Smooth muscle cell (in vitro differentiated cells): ENCODE measurements at regions not wholly inside any gene's neighbourhood (a gene's known extent, or its start where the extent isn't known, plus 50 kb on each side); places are given as distances from the start of the nearest gene placed in this dataset.

Experiments used
- DNase-seq: peaks from one replicate; lab custom pipeline; 2025; ENCODE audit not compliant: unreplicated experiment; lab: John Stamatoyannopoulos, UW
- H2AFZ ChIP-seq: fragments of 200-600 bp; sonication (generic); 2 replicates; pipeline ENCODE4 v1.6.0; 2016; ENCODE audit warnings: antibody characterized with exemption, low read depth, mild to moderate bottlenecking
- H3F3A ChIP-seq: fragments of 200-600 bp; sonication (generic); 2 replicates; pipeline ENCODE4 v1.6.0; 2017; ENCODE audit warnings: antibody characterized with exemption, low read depth
- H3K27ac ChIP-seq: fragments of 200-600 bp; sonication (generic); 2 replicates; pipeline ENCODE4 v1.5.1; 2016; ENCODE audit warnings: low read depth, mild to moderate bottlenecking
- H3K27me3 ChIP-seq: fragments of 200-600 bp; sonication (generic); 2 replicates; pipeline ENCODE4 v1.6.1; 2016; ENCODE audit warnings: low read depth, mild to moderate bottlenecking
- H3K36me3 ChIP-seq: fragments of 200-600 bp; sonication (generic); 2 replicates; pipeline ENCODE4 v1.5.1; 2016; ENCODE audit warnings: low read depth
- H3K4me1 ChIP-seq: fragments of 200-600 bp; sonication (generic); 2 replicates; pipeline ENCODE4 v1.5.1; 2016; ENCODE audit warnings: low read depth
- H3K4me2 ChIP-seq: fragments of 200-600 bp; sonication (generic); 2 replicates; pipeline ENCODE4 v1.6.0; 2016; ENCODE audit warnings: mild to moderate bottlenecking
- H3K4me3 ChIP-seq: fragments of 200-600 bp; sonication (generic); 2 replicates; pipeline ENCODE4 v1.5.1; 2016; ENCODE audit warnings: mild to moderate bottlenecking
- H3K79me2 ChIP-seq: fragments of 200-600 bp; sonication (generic); 2 replicates; pipeline ENCODE4 v1.6.0; 2016; ENCODE audit warnings: low read depth, mild to moderate bottlenecking
- H3K9ac ChIP-seq: fragments of 200-600 bp; sonication (generic); 2 replicates; pipeline ENCODE4 v1.6.0; 2016; ENCODE audit warnings: low read depth
- H3K9me3 ChIP-seq: fragments of 200-600 bp; sonication (generic); replicated peaks from 2 replicates; pipeline ENCODE4 v1.5.1; 2016; ENCODE audit warnings: low read depth
- H4K20me1 ChIP-seq: fragments of 200-600 bp; sonication (generic); 2 replicates; pipeline ENCODE4 v1.6.0; 2016; ENCODE audit warnings: low read depth
- WGBS: methylation state at CpG from one replicate; pipeline ENCODE4 v1.1.7; 2016; ENCODE audit warnings: low lambda C conversion rate; 5-methylcytosine and 5-hydroxymethylcytosine counted together
- TF ChIP-seq, protein P1 (sequence below): fragments of 200-600 bp; sonication (generic); IDR thresholded peaks from 2 replicates; pipeline ENCODE4 v1.5.1; 2017; ENCODE audit warnings: borderline replicate concordance, mild to moderate bottlenecking, antibody characterized with exemption; ENCODE audit not compliant: insufficient read depth, poor library complexity, severe bottlenecking

DNA sequence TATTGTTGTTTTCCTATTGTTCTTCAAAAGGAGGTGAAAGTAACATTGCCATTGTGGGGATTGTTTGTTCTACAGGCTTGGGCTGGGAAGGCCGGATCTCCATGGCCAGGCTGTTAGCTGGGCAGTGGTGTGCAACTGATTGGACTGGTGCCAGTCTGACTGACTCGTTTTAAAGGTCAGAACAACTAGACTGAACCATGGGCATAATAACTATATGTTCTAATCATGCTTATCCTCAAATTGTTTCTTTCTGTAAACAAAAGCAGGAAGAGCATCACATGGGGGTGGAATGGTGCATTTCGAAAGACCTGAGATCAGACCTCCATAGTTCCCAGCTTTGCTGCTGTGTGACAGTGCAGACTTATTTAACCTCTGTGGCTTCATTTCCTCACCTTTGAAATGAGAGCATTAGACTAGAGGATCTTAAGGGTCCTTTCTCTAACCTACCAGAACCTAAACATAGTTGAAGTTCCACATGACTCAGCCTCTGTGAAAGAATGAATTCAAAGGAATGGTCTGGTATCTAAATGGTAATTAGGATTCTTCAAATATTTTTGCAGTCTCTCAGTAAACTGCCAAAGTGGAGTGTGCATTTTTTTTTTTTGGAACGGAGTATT, 66.7 kb upstream of the PGRMC2 start:
- no peak overlapping the region for H2AFZ ChIP-seq
- DNase-seq: no peak
- no peaks in the 10 kb centered on the region for H4K20me1 ChIP-seq
- H3F3A ChIP-seq: peaks cover 20% of the 10 kb centered on the region
- no peaks in the 10 kb centered on the region for H3K79me2 ChIP-seq
- H3K4me1 ChIP-seq: peaks cover 12% of the 10 kb centered on the region
- H3K9me3 ChIP-seq: no peaks in the 10 kb centered on the region
- no peaks in the 10 kb centered on the region for H3K36me3 ChIP-seq
- H3K4me3 ChIP-seq: no peak overlapping the region
- no peaks in the 10 kb centered on the region for H3K27me3 ChIP-seq
- peak overlapping the region; percentile 82 for H3K27ac ChIP-seq
- TF ChIP-seq, protein P1, sequence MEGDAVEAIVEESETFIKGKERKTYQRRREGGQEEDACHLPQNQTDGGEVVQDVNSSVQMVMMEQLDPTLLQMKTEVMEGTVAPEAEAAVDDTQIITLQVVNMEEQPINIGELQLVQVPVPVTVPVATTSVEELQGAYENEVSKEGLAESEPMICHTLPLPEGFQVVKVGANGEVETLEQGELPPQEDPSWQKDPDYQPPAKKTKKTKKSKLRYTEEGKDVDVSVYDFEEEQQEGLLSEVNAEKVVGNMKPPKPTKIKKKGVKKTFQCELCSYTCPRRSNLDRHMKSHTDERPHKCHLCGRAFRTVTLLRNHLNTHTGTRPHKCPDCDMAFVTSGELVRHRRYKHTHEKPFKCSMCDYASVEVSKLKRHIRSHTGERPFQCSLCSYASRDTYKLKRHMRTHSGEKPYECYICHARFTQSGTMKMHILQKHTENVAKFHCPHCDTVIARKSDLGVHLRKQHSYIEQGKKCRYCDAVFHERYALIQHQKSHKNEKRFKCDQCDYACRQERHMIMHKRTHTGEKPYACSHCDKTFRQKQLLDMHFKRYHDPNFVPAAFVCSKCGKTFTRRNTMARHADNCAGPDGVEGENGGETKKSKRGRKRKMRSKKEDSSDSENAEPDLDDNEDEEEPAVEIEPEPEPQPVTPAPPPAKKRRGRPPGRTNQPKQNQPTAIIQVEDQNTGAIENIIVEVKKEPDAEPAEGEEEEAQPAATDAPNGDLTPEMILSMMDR: no peak
- H3K4me2 ChIP-seq: peak overlapping the region; percentile 38
- 19% methylated on average over 4 of the region's 4 CpGs for WGBS
- H3K9ac ChIP-seq: no peak overlapping the region

DNA sequence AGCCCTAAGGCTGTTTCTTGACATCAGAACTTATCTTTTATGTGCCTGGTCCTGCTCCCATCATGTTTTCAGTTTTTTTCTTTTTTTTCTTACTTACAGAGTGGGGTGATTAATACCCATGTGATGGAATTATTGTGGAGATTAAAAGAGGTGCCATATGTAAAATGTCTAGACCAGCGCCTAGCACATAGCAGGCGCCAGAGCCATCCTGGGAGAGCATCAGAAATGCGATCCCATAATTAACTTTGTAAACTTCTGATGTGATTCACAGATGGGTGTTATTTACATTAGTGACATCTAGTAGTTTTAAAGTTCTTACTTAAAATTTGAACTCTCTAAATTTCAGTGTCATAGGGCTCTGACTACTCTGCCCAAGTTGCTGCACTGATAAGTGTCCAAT, 66.2 kb upstream of the PGRMC2 start:
- no peaks in the 10 kb centered on the region for H3K27me3 ChIP-seq
- H3K4me2 ChIP-seq: peak overlapping the region; percentile 38
- DNase-seq: no peak
- H3K4me3 ChIP-seq: no peak overlapping the region
- TF ChIP-seq, protein P1: no peak
- no peaks in the 10 kb centered on the region for H3K36me3 ChIP-seq
- H3K27ac ChIP-seq: peak overlapping the region; percentile 82
- 54% methylated on average over 3 of the region's 3 CpGs for WGBS
- H3K79me2 ChIP-seq: no peaks in the 10 kb centered on the region
- H3K4me1 ChIP-seq: peaks cover 12% of the 10 kb centered on the region
- no peaks in the 10 kb centered on the region for H3K9me3 ChIP-seq
- H3F3A ChIP-seq: peaks cover 14% of the 10 kb centered on the region
- H3K9ac ChIP-seq: no peak overlapping the region
- H2AFZ ChIP-seq: no peak overlapping the region
- no peaks in the 10 kb centered on the region for H4K20me1 ChIP-seq

GRCh38 chr4:128351502-128351901, 63.9 kb upstream of the PGRMC2 start:
- H3K4me1 ChIP-seq: peaks cover 12% of the 10 kb centered on the region
- H3K9me3 ChIP-seq: no peaks in the 10 kb centered on the region
- no peaks in the 10 kb centered on the region for H3K79me2 ChIP-seq
- TF ChIP-seq, protein P1: no peak
- H2AFZ ChIP-seq: no peak overlapping the region
- no peaks in the 10 kb centered on the region for H4K20me1 ChIP-seq
- no peaks in the 10 kb centered on the region for H3K27me3 ChIP-seq
- H3K9ac ChIP-seq: no peak overlapping the region
- 92% methylated on average over 1 of the region's 1 CpG for WGBS
- no peaks in the 10 kb centered on the region for H3K36me3 ChIP-seq
- no peak overlapping the region for H3K4me2 ChIP-seq
- peaks cover 6% of the 10 kb centered on the region for H3F3A ChIP-seq
- DNase-seq: no peak
- no peak overlapping the region for H3K4me3 ChIP-seq
- no peak overlapping the region for H3K27ac ChIP-seq

DNA sequence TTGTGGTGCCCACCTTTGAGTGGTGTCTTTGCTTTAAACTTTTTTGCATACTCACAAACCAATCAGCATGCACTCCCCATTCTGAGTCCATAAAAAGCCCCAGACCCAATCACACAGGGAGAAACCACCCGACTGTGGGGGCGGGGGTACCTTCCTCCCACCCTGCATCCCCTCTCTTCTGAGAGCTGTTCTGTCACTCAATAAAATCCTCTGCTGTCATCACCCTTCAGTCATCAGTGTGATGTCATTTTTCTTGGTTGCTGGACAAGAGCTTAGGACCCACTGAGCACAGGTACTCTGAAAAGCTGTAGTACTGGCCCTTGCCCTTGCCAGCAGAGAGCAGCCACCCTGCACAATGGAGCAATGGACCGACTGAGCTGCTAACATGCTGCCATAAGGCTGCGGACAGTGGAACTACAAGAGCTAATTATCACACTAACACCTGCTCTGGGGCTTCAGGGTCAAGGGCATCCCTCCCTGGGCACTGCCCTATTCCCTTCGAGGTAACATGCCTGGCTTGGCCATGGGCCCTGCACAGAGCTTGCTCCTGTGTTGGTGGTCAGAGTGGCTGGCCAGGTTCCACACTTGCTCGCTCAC, 62.9 kb upstream of the PGRMC2 start:
- H3K27me3 ChIP-seq: no peaks in the 10 kb centered on the region
- WGBS: 92% methylated on average over 6 of the region's 6 CpGs
- H3K9me3 ChIP-seq: no peaks in the 10 kb centered on the region

More for the DNA sequence above, 62.9 kb upstream of the PGRMC2 start:
- no peaks in the 10 kb centered on the region for H3K36me3 ChIP-seq
- no peaks in the 10 kb centered on the region for H4K20me1 ChIP-seq
- DNase-seq: no peak
- TF ChIP-seq, protein P1: no peak
- H3K4me2 ChIP-seq: no peak overlapping the region
- H3K4me1 ChIP-seq: peaks cover 12% of the 10 kb centered on the region
- H3K9ac ChIP-seq: no peak overlapping the region
- H2AFZ ChIP-seq: no peak overlapping the region
- no peak overlapping the region for H3K27ac ChIP-seq
- H3K4me3 ChIP-seq: no peak overlapping the region
- peaks cover 6% of the 10 kb centered on the region for H3F3A ChIP-seq
- H3K79me2 ChIP-seq: no peaks in the 10 kb centered on the region
